Breast epithelium (tissue), 3 donors: ENCODE measurements at regions not wholly inside any gene's neighbourhood (a gene's known extent, or its start where the extent isn't known, plus 50 kb on each side); places are given as distances from the start of the nearest gene placed in this dataset.
"Not testable (repeated sequence)": the region's sequence is repeated elsewhere in the genome, so short reads cannot be mapped to it uniquely, and the experiment has no call there.

Experiments
- CTCF ChIP-seq, 3 donors: fragments of 450-650 bp; IDR thresholded peaks; one replicate each; pipeline ENCODE4 v1.5.1; 2016 to 2017; ENCODE audit warnings: antibody characterized with exemption in 3 of 3, mild to moderate bottlenecking in 3 of 3, moderate library complexity in 3 of 3
- POLR2A ChIP-seq: fragments of 450-650 bp; IDR thresholded peaks from one replicate; pipeline ENCODE4 v1.6.1; 2016; ENCODE audit warnings: antibody characterized with exemption, mild to moderate bottlenecking, moderate library complexity

- TF ChIP-seq CTCF (IDR thresholded peaks at IDR 0.05); POLR2A: not testable (repeated sequence)
Observed at GRCh38 chr5:112503749-112504501, 84.8 kb upstream of the EPB41L4A start.
